AG04450 (cell line): ENCODE measurements at regions not wholly inside any gene's neighbourhood (a gene's known extent, or its start where the extent isn't known, plus 50 kb on each side); places are given as distances from the start of the nearest gene placed in this dataset.

ENCODE experiments used
- CTCF ChIA-PET: fragments of 300-600, 350-600 bp; formaldehyde crosslinking; extraction: SDS; loops from one replicate; lab custom pipeline; 2022; ENCODE audit warnings: antibody characterized with exemption, inconsistent platforms; lab: Charles Lee
- POLR2A ChIA-PET: fragments of 350-600 bp; formaldehyde crosslinking; extraction: SDS; loops from one replicate; lab custom pipeline; 2021; ENCODE audit warnings: antibody characterized with exemption, inconsistent platforms; lab: Yijun Ruan, JAX
- DNase-seq: peaks from one replicate; pipeline ENCODE4 v3.0.0-alpha.2; 2011; ENCODE audit warnings: low read depth, low spot score
- H3K27ac ChIP-seq: one replicate; pipeline ENCODE4 v1.5.1; 2012; ENCODE audit warnings: low read depth, low read length, control low read depth
- H3K27me3 ChIP-seq: one replicate; pipeline ENCODE4 v1.6.0; 2012; ENCODE audit warnings: low read length; ENCODE audit not compliant: control insufficient read depth, insufficient read depth
- H3K4me3 ChIP-seq: 2 replicates; pipeline ENCODE4 v1.5.1; 2011; ENCODE audit warnings: mild to moderate bottlenecking, low read depth, low read length, control low read depth
- H3K9me3 ChIP-seq: 2 replicates; pipeline ENCODE4 v1.5.1; 2012; ENCODE audit warnings: low read length; ENCODE audit not compliant: control insufficient read depth, insufficient read depth
- TF ChIP-seq, protein P1 (sequence below): IDR thresholded peaks from 2 replicates; pipeline ENCODE4 v1.5.1; 2011; ENCODE audit warnings: low read depth, low read length, control low read depth, inconsistent platforms

DNA sequence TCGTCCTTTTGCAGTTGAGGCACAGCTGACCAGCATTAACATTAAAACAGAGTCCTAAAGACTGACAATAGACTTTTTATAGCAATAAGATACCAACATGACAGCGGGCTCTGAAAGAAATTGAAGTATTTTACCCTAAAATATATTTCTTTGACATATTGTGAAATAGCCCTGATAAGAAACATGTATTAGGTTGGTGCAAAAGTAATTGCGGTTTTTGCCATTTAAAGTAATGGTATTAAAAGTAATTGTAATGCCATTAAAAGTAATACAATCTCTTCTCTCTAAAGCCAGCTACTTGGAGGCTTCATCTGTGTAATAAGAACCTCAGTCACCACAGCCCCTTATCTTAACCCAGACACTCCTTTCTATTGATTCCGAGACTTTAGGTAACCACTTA, 394.6 kb downstream of the PREX1 start:
- no peaks in the 10 kb centered on the region for H3K9me3 ChIP-seq
- ChIA-PET CTCF (interaction anchor here (0.7 kb wide), 1 partner anchor 618 kb away, joined by 3 read pairs; no protein-coding TSS in a partner anchor), POLR2A (no interaction called here)
- no peak overlapping the region for H3K27ac ChIP-seq
- H3K4me3 ChIP-seq: no peak overlapping the region
- DNase-seq: no peak
- TF ChIP-seq, protein P1, sequence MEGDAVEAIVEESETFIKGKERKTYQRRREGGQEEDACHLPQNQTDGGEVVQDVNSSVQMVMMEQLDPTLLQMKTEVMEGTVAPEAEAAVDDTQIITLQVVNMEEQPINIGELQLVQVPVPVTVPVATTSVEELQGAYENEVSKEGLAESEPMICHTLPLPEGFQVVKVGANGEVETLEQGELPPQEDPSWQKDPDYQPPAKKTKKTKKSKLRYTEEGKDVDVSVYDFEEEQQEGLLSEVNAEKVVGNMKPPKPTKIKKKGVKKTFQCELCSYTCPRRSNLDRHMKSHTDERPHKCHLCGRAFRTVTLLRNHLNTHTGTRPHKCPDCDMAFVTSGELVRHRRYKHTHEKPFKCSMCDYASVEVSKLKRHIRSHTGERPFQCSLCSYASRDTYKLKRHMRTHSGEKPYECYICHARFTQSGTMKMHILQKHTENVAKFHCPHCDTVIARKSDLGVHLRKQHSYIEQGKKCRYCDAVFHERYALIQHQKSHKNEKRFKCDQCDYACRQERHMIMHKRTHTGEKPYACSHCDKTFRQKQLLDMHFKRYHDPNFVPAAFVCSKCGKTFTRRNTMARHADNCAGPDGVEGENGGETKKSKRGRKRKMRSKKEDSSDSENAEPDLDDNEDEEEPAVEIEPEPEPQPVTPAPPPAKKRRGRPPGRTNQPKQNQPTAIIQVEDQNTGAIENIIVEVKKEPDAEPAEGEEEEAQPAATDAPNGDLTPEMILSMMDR: no peak
- H3K27me3 ChIP-seq: peaks cover 2% of the 10 kb centered on the region

GRCh38 chr20:48432494-48432832, 395.3 kb downstream of the PREX1 start:
- ChIA-PET CTCF (interaction anchor here (0.7 kb wide), 1 partner anchor 617 kb away, joined by 3 read pairs; no protein-coding TSS in a partner anchor), POLR2A (no interaction called here)
- Histone ChIP-seq H3K27me3 (peaks cover 2% of the 10 kb centered on the region), H3K9me3 (no peaks in the 10 kb centered on the region), H3K27ac (no peak overlapping the region), H3K4me3 (no peak overlapping the region)
- no peak for DNase-seq
- TF ChIP-seq, protein P1: no peak

GRCh38 chr20:48431653-48432493, 395.9 kb downstream of the PREX1 start:
- Histone ChIP-seq H3K27me3 (peaks cover 2% of the 10 kb centered on the region), H3K9me3 (no peaks in the 10 kb centered on the region), H3K27ac (no peak overlapping the region), H3K4me3 (no peak overlapping the region)
- ChIA-PET POLR2A (no interaction called here), CTCF (no interaction called here)
- TF ChIP-seq, protein P1: no peak
- DNase-seq: no peak

DNA sequence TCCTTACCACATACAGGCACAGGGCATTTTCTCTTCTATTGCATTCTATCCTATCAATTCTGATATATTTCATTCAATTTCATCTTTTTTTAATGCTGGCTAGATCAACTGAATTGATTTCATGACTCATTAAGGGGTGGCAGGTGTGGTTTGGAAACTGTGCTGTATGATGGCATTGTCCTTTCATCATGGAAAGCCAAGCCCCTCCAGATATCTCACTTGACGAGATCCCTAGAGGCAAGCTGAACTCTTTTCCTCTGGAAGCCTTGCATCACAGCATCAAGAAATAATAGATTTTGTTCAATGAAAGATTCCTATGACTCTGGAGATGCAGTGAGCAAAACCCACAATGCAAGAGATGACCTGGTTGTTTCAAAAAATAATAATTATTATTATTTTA, 401.2 kb downstream of the PREX1 start:
- ChIA-PET CTCF (no interaction called here), POLR2A (no interaction called here)
- no peaks in the 10 kb centered on the region for H3K9me3 ChIP-seq

More for the DNA sequence above, 401.2 kb downstream of the PREX1 start:
- H3K27me3 ChIP-seq: peaks cover 2% of the 10 kb centered on the region
- no peak overlapping the region for H3K27ac ChIP-seq
- H3K4me3 ChIP-seq: no peak overlapping the region
- no peak for DNase-seq
- TF ChIP-seq, protein P1: no peak
